ENCODE measurements at regions not wholly inside any gene's neighbourhood (a gene's known extent, or its start where the extent isn't known, plus 50 kb on each side); places are given as distances from the start of the nearest gene placed in this dataset.
A peak's percentile ranks its signal among the peaks of the same experiment; 100 is the strongest.

GRCh38 chr20:17808357-17808756 is 108.6 kb downstream of the BANF2 start:
- Histone ChIP-seq H3K9me3 (no peaks in the 10 kb centered on the region), H3K36me3 (no peaks in the 10 kb centered on the region), H3K4me3 (no peak overlapping the region), H3K27me3 (no peaks in the 10 kb centered on the region), H3K27ac (peak overlapping the region in 3 of 4 donors; percentile 59 to 76 (median 69)), H3K4me1 (peaks cover 3 to 47% (median 6%) of the 10 kb centered on the region in 3 donors)
- intact Hi-C loops (cut with DNase I), result no loop called here
- DNase-seq, result no peak
- TF ChIP-seq CTCF (IDR thresholded peaks at IDR 0.05) (no peak), POLR2A (IDR thresholded peaks at IDR 0.05) (no peak)
- WGBS, 2 donors, result 54 to 57% methylated on average over 5 of the region's 5 CpGs

GRCh38 chr20:17807651-17808050 is 107.9 kb downstream of the BANF2 start:
- intact Hi-C loops (cut with DNase I), result no loop called here
- TF ChIP-seq POLR2A (IDR thresholded peaks at IDR 0.05) (no peak), CTCF (IDR thresholded peaks at IDR 0.05) (no peak)
- H3K4me1 ChIP-seq, result peaks cover 3 to 47% (median 6%) of the 10 kb centered on the region in 3 donors
- H3K27me3 ChIP-seq, result no peaks in the 10 kb centered on the region
- peak overlapping the region in 3 of 4 donors; percentile 56 to 76 (median 59) for H3K27ac ChIP-seq
- no peaks in the 10 kb centered on the region for H3K36me3 ChIP-seq
- 38 to 47% methylated on average over 1 to 2 of the region's 2 CpGs for WGBS, 2 donors
- no peaks in the 10 kb centered on the region for H3K9me3 ChIP-seq
- no peak overlapping the region for H3K4me3 ChIP-seq
- no peak for DNase-seq

GRCh38 chr20:17806739-17807441 is 107.1 kb downstream of the BANF2 start:
- DNase-seq, result no peak
- H3K4me3 ChIP-seq, result no peak overlapping the region
- H3K4me1 ChIP-seq, result peaks cover 3 to 47% (median 6%) of the 10 kb centered on the region in 3 donors
- 52 to 56% methylated on average over 11 to 22 of the region's 26 CpGs for WGBS, 2 donors
- H3K9me3 ChIP-seq, result no peaks in the 10 kb centered on the region
- no peaks in the 10 kb centered on the region for H3K27me3 ChIP-seq
- no peaks in the 10 kb centered on the region for H3K36me3 ChIP-seq
- TF ChIP-seq POLR2A (IDR thresholded peaks at IDR 0.05) (no peak), CTCF (IDR thresholded peaks at IDR 0.05) (no peak)
- intact Hi-C loops (cut with DNase I), result no loop called here
- peak overlapping the region; percentile 42 to 76 (median 55) for H3K27ac ChIP-seq

- Histone ChIP-seq H3K36me3 (no peaks in the 10 kb centered on the region), H3K27me3 (no peaks in the 10 kb centered on the region), H3K9me3 (no peaks in the 10 kb centered on the region), H3K27ac (peak overlapping the region; percentile 42 to 76 (median 55)), H3K4me1 (peaks cover 3 to 47% (median 6%) of the 10 kb centered on the region in 3 donors), H3K4me3 (no peak overlapping the region)
- TF ChIP-seq CTCF (IDR thresholded peaks at IDR 0.05) (no peak), POLR2A (IDR thresholded peaks at IDR 0.05) (no peak)
- intact Hi-C loops (cut with DNase I), result no loop called here
- WGBS, 2 donors, result 84 to 89% methylated on average over 7 of the region's 7 CpGs
- DNase-seq, result no peak
Measured at GRCh38 chr20:17806107-17806506, 106.3 kb downstream of the BANF2 start.

GRCh38 chr20:17803765-17804164 is 104.0 kb downstream of the BANF2 start:
- 60 to 67% methylated on average over 2 of the region's 2 CpGs for WGBS, 2 donors

More at GRCh38 chr20:17803765-17804164, 104.0 kb downstream of the BANF2 start:
- no peak for DNase-seq
- TF ChIP-seq CTCF (IDR thresholded peaks at IDR 0.05) (no peak), POLR2A (IDR thresholded peaks at IDR 0.05) (no peak)
- intact Hi-C loops (cut with DNase I), result no loop called here
- Histone ChIP-seq H3K27ac (peak overlapping the region in 1 of 4 donors; percentile 12), H3K36me3 (no peaks in the 10 kb centered on the region), H3K27me3 (no peaks in the 10 kb centered on the region), H3K4me1 (peaks cover 2 to 30% (median 6%) of the 10 kb centered on the region in 3 donors), H3K9me3 (no peaks in the 10 kb centered on the region), H3K4me3 (no peak overlapping the region)
